ENCODE measurements at regions not wholly inside any gene's neighbourhood (a gene's known extent, or its start where the extent isn't known, plus 50 kb on each side); places are given as distances from the start of the nearest gene placed in this dataset.

GRCh38 chr19:28537896-28538295 is 675.1 kb downstream of the UQCRFS1 start:
- TF ChIP-seq CTCF (IDR thresholded peaks at IDR 0.05) (no peak), EP300 (IDR thresholded peaks at IDR 0.05) (no peak), POLR2AphosphoS5 (IDR thresholded peaks at IDR 0.05) (no peak), POLR2A (IDR thresholded peaks at IDR 0.05) (no peak)
- 94 to 95% methylated on average over 2 of the region's 2 CpGs for WGBS, 2 donors

GRCh38 chr19:28537079-28537478 is 675.9 kb downstream of the UQCRFS1 start:
- no peaks in the 10 kb centered on the region for H3K27me3 ChIP-seq
- peaks cover 0 to 3% (median 0%) of the 10 kb centered on the region in 4 donors for H3K9me3 ChIP-seq
- 86 to 92% methylated on average over 2 of the region's 2 CpGs for WGBS, 2 donors
- TF ChIP-seq POLR2AphosphoS5 (IDR thresholded peaks at IDR 0.05) (no peak), CTCF (IDR thresholded peaks at IDR 0.05) (no peak), EP300 (IDR thresholded peaks at IDR 0.05) (no peak), POLR2A (IDR thresholded peaks at IDR 0.05) (no peak)
- no peak overlapping the region for H3K27ac ChIP-seq
- H3K36me3 ChIP-seq, result no peaks in the 10 kb centered on the region
- intact Hi-C loops (cut with DNase I), result no loop called here
- H3K4me1 ChIP-seq, result no peaks in the 10 kb centered on the region
- DNase-seq, result no peak
- no peak overlapping the region for H3K4me3 ChIP-seq

More at GRCh38 chr19:28537896-28538295, 675.1 kb downstream of the UQCRFS1 start:
- Histone ChIP-seq H3K27ac (no peak overlapping the region), H3K4me1 (no peaks in the 10 kb centered on the region), H3K27me3 (no peaks in the 10 kb centered on the region), H3K36me3 (no peaks in the 10 kb centered on the region), H3K4me3 (no peak overlapping the region), H3K9me3 (peaks cover 0 to 3% (median 0%) of the 10 kb centered on the region in 4 donors)
- intact Hi-C loops (cut with DNase I), result no loop called here
- DNase-seq, result no peak

GRCh38 chr19:28535352-28535775 is 677.6 kb downstream of the UQCRFS1 start:
- Histone ChIP-seq H3K27ac (no peak overlapping the region), H3K9me3 (peaks cover 0 to 3% (median under 1%) of the 10 kb centered on the region in 4 donors), H3K27me3 (no peaks in the 10 kb centered on the region), H3K36me3 (no peaks in the 10 kb centered on the region), H3K4me1 (no peaks in the 10 kb centered on the region), H3K4me3 (no peak overlapping the region)
- intact Hi-C loops (cut with DNase I), result no loop called here
- TF ChIP-seq POLR2AphosphoS5 (IDR thresholded peaks at IDR 0.05) (no peak), POLR2A (IDR thresholded peaks at IDR 0.05) (no peak), EP300 (IDR thresholded peaks at IDR 0.05) (no peak), CTCF (IDR thresholded peaks at IDR 0.05) (no peak)
- 51 to 80% methylated on average over 1 of the region's 1 CpG for WGBS, 2 donors
- no peak for DNase-seq

DNA sequence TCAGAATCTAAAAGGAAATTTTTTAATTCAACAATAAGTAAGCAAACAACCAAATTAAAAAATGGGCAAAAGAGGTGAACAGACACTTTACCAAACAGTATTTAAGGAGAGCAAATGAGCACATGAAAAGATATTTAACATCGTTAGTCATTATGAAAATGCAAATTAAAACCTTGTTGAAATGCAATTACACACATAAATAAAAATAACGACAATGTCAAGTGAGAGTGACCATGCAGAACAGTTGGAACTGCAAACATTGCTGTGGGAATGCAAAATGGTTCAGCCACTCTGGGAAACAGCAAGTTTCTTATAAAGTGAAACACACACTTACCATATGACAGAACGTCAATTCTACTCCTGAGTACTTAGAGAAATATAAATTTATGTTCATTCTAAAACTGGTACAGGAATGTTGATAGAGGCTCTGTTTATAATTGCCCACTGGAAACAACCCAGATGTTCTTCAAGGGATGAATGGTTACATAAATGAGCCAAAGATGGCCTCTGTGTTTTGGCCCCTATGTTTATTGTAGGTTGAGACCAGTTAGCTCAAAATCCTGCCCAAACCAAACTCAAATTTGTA is 678.1 kb downstream of the UQCRFS1 start:
- Histone ChIP-seq H3K36me3 (no peaks in the 10 kb centered on the region), H3K4me3 (no peak overlapping the region), H3K27me3 (no peaks in the 10 kb centered on the region), H3K4me1 (no peaks in the 10 kb centered on the region), H3K9me3 (peaks cover 0 to 4% (median 2%) of the 10 kb centered on the region in 4 donors), H3K27ac (no peak overlapping the region)
- 77 to 84% methylated on average over 3 of the region's 3 CpGs for WGBS, 2 donors
- no peak for DNase-seq
- no peak for TF ChIP-seq CTCF (IDR thresholded peaks at IDR 0.05)
- TF ChIP-seq EP300 (IDR thresholded peaks at IDR 0.05), result no peak
- intact Hi-C loops (cut with DNase I), result no loop called here

All from sigmoid colon (tissue), 6 donors.